MV-4-11 (cell line): ENCODE measurements at regions not wholly inside any gene's neighbourhood (a gene's known extent, or its start where the extent isn't known, plus 50 kb on each side); places are given as distances from the start of the nearest gene placed in this dataset.

Source experiments
- DNase-seq: peaks from one replicate; lab custom pipeline; 2025; lab: John Stamatoyannopoulos, UW

- no peak for DNase-seq
Observed at GRCh38 chr17:71703701-71704100, 417.1 kb upstream of the SOX9 start.

- no peak for DNase-seq
Observed at GRCh38 chr17:71709271-71709890, 411.4 kb upstream of the SOX9 start.

GRCh38 chr17:71709946-71710345 is 410.9 kb upstream of the SOX9 start:
- no peak for DNase-seq

- DNase-seq, result no peak
Observed at GRCh38 chr17:71710816-71711215, 410.0 kb upstream of the SOX9 start.

GRCh38 chr17:71713846-71714245 is 407.0 kb upstream of the SOX9 start:
- no peak for DNase-seq

- DNase-seq, result no peak
Observed at GRCh38 chr17:71724339-71724738, 396.5 kb upstream of the SOX9 start.

GRCh38 chr17:71725811-71726210 is 395.0 kb upstream of the SOX9 start:
- no peak for DNase-seq

- DNase-seq, result no peak
Observed at GRCh38 chr17:71726341-71726740, 394.5 kb upstream of the SOX9 start.

- no peak for DNase-seq
Observed at GRCh38 chr17:71727292-71727691, 393.5 kb upstream of the SOX9 start.

GRCh38 chr17:71727723-71728122 is 393.1 kb upstream of the SOX9 start:
- DNase-seq, result no peak

- DNase-seq, result no peak
Observed at GRCh38 chr17:71730871-71731270, 389.9 kb upstream of the SOX9 start.

GRCh38 chr17:71735893-71736292 is 384.9 kb upstream of the SOX9 start:
- no peak for DNase-seq

GRCh38 chr17:71740866-71741265 is 380.0 kb upstream of the SOX9 start:
- no peak for DNase-seq

- no peak for DNase-seq
Observed at GRCh38 chr17:71741836-71742235, 379.0 kb upstream of the SOX9 start.

GRCh38 chr17:71748872-71749271 is 371.9 kb upstream of the SOX9 start:
- no peak for DNase-seq

- no peak for DNase-seq
Observed at GRCh38 chr17:71753070-71753469, 367.8 kb upstream of the SOX9 start.

GRCh38 chr17:71757156-71757555 is 363.7 kb upstream of the SOX9 start:
- DNase-seq, result no peak

GRCh38 chr17:71757956-71758355 is 362.9 kb upstream of the SOX9 start:
- DNase-seq, result no peak

- no peak for DNase-seq
Observed at GRCh38 chr17:71759422-71760060, 361.3 kb upstream of the SOX9 start.

GRCh38 chr17:71760062-71760720 is 360.6 kb upstream of the SOX9 start:
- no peak for DNase-seq

GRCh38 chr17:71762526-71762925 is 358.3 kb upstream of the SOX9 start:
- no peak for DNase-seq

GRCh38 chr17:71764505-71764904 is 356.3 kb upstream of the SOX9 start:
- no peak for DNase-seq

- DNase-seq, result no peak
Observed at GRCh38 chr17:71765437-71765836, 355.4 kb upstream of the SOX9 start.

GRCh38 chr17:71769850-71770249 is 351.0 kb upstream of the SOX9 start:
- DNase-seq, result no peak
